GM12874 (cell line): ENCODE measurements at regions not wholly inside any gene's neighbourhood (a gene's known extent, or its start where the extent isn't known, plus 50 kb on each side); places are given as distances from the start of the nearest gene placed in this dataset.

Experiments used
- CTCF ChIP-seq: IDR thresholded peaks from 2 replicates; pipeline ENCODE4 v1.5.1; 2011; ENCODE audit warnings: low read depth, mild to moderate bottlenecking, control low read depth, low read length, moderate library complexity; ENCODE audit not compliant: insufficient read depth

GRCh38 chr12:72839696-72840095 lies 567.5 kb downstream of the TRHDE start:
- no peak for TF ChIP-seq CTCF

DNA sequence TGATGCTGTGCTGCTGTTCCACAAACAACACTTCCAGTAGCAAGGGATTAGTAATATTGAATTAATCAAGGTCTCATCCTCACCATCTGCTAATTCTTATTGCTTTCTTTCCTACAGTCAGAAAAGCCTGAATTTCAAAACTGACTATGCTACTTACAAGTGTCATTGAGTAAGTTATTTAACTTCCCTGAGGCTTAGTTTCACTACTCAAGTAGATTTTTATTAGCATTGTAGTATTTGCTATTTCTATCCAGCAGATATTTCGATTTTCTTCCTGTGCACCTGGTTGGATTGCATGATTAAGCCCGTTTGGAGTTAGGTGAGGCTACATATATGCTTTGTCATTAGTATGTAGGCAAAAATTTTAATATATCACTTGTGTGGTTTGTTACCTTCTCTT lies 591.5 kb downstream of the TRHDE start:
- TF ChIP-seq CTCF, result no peak

DNA sequence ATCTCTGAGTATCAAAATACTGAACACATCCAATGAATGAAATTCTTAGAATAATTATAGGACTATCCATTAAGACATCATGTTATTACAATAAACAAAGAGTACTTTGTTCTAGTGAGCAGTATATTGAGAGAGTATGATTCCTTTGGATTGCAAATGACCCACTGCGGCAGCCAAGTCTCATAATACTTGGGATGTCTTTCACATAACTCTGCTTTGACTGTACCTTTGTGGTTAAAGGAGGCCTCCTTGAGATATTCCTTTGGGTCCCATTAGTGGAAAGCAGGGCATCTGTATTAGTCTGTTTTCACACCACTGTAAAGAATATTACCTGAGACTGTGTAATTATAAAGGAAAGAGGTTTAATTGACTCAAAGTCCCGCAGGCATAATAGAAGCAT lies 593.8 kb downstream of the TRHDE start:
- TF ChIP-seq CTCF, result no peak

DNA sequence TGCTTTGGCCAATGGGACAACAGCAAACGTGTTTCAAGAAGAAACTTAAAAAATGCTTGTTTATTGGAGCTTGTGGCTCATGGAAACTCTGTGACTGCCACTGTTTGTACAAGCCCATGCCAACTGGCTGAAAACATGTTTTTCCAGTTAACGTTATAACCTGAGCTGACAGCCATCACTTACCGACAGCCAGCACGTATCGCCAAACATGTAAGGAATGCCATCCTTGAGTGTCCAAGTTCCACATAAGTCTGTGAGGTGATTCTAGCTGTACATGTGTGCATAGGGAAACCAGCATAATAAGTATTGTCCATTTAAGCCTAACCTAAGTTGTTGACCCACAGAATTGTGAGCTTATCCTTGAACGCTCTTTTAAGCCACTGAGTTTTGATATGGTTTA lies 596.9 kb downstream of the TRHDE start:
- TF ChIP-seq CTCF, result no peak

- no peak for TF ChIP-seq CTCF
These were observed 600.2 kb downstream of the TRHDE start for GRCh38 chr12:72872238-72872887.

DNA sequence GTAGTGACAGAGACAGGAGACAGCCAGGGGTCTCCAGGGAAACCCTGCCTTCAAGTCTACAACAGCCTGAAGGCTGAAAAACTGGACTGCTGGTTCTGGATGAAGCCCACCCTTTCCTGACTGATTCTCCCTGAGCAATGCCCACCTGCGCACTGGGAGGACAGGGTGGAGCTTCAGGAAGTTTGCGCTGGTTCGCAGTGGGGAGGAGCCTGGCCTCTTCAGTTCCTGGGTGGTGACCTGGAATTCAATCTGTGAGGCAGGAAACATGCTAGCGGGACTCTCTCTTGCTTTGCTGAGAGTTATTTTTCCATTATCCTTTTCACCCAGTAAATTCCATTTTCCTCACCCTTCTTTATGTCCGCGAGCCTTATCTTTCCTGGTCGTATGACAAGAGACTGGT lies 600.8 kb downstream of the TRHDE start:
- TF ChIP-seq CTCF, result no peak

DNA sequence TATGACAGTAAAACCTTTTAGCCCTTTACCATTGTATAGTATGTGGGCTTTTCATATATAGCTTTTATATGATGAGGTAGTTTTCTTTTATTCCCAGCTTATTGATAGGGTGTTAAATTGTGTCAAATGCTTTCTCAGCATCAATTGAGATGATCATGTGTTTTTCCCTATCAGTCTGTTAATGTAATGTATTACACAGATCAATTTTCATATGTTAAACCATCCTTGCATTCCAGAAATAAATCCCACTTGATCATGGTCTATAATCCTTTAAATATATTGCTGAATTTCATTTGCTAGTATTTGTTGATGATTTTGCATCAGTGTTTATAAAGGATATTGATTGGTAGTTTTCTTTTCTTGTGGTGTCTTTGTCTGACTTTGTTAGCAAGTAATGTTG lies 603.9 kb downstream of the TRHDE start:
- no peak for TF ChIP-seq CTCF

DNA sequence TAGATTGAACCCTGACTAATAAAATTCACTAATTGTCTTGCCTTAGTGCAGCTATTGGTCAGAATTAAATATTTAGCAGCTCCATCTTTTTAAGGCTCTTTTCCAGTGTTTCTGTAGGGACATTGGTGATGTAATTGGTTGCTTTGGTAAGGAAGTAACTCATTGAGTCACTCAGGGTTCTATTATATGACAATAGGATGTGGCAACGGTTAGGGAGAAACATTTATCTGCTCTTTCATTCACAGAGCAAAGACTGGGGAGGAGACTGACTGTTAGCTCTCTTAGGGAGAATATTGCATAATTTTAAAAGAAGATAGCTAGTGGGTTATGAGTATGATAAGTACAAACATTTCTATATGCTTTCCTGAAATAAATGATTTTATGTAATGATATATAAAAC lies 616.5 kb downstream of the TRHDE start:
- TF ChIP-seq CTCF, result no peak
